HCT116 (cell line): ENCODE measurements at regions not wholly inside any gene's neighbourhood (a gene's known extent, or its start where the extent isn't known, plus 50 kb on each side); places are given as distances from the start of the nearest gene placed in this dataset.

Source experiments
- ATAC-seq: fragments of 200-7000 bp; cut with Tn5 transposase; 2 replicates; pipeline ENCODE4 v1.9.1; 2020; ENCODE audit warnings: mild to moderate bottlenecking, moderate library complexity
- BruUV-seq: library from RNA; stranded (reverse); fragments of 400-500 nt; replicated peaks from 2 replicates; lab custom pipeline; 2021; lab: Mats Ljungman, UMichigan
- CTCF ChIA-PET: fragments of 300-600 bp; sonication (Branson Sonifier 250); formaldehyde crosslinking; loops from one replicate; lab custom pipeline; 2021; ENCODE audit warnings: antibody characterized with exemption; lab: Charles Lee
- POLR2A ChIA-PET: fragments of 300-600, 350-600 bp; sonication (Branson Sonifier 250); formaldehyde crosslinking; loops from one replicate; lab custom pipeline; 2021; ENCODE audit warnings: antibody characterized with exemption; lab: Charles Lee
- RAD21 ChIA-PET, 2 experiments: fragments of 300-600 bp; sonication (Branson Sonifier 250); formaldehyde crosslinking; loops; one replicate each; lab custom pipeline; 2023; ENCODE audit warnings: low total read pairs in 2 of 2; ENCODE audit not compliant: uncharacterized antibody in 2 of 2, unreplicated experiment in 2 of 2, low non-redundant PET in 1 of 2; lab: Charles Lee
- DNase-seq: peaks from one replicate; pipeline ENCODE4 v3.0.0-alpha.2; 2010; ENCODE audit warnings: low read depth, low spot score
- H2AFZ ChIP-seq: fragments of 200-600 bp; shearing (Covaris generic), sonication (generic); 2 replicates; pipeline ENCODE4 v1.6.1; 2017; ENCODE audit warnings: low read depth, mixed run types, mixed read lengths, antibody characterized with exemption, low read length; ENCODE audit not compliant: poor library complexity, severe bottlenecking
- H3K27ac ChIP-seq: 2 replicates; pipeline ENCODE4 v1.5.1; 2012; ENCODE audit warnings: low read depth, low read length
- H3K27me3 ChIP-seq: fragments of 200-600 bp; sonication (generic); 2 replicates; pipeline ENCODE4 v1.6.1; 2016; ENCODE audit warnings: mixed run types, low read length, mixed read lengths; ENCODE audit not compliant: insufficient read depth
- H3K36me3 ChIP-seq, 2 experiments: fragments of 200-500 bp in 1 of 2; fragments of 200-600 bp in 1 of 2; sonication (Bioruptor generic) in 1 of 2; sonication (generic) in 1 of 2; 2 replicates each; pipeline versions ENCODE4 v1.5.1 to v1.6.1; 2014 to 2016; ENCODE audit warnings: low read length in 2 of 2, inconsistent platforms in 1 of 2, mixed read lengths in 1 of 2, mixed run types in 1 of 2; ENCODE audit not compliant: insufficient read depth in 2 of 2, control insufficient read depth in 1 of 2
- H3K4me1 ChIP-seq, 2 experiments: fragments of 200-600 bp in 1 of 2; sonication (generic) in 1 of 2; 2 replicates each; pipeline versions ENCODE4 v1.5.1 to v1.6.1; 2012 to 2017; ENCODE audit warnings: low read length in 2 of 2, inconsistent platforms in 1 of 2, mild to moderate bottlenecking in 1 of 2, mixed read lengths in 1 of 2, mixed run types in 1 of 2, moderate library complexity in 1 of 2; ENCODE audit not compliant: insufficient read depth in 2 of 2, control insufficient read depth in 1 of 2
- H3K4me2 ChIP-seq: fragments of 200-600 bp; sonication (generic); 2 replicates; pipeline ENCODE4 v1.6.1; 2017; ENCODE audit warnings: mixed run types, low read length, mixed read lengths
- H3K4me3 ChIP-seq, 2 experiments: fragments of 200-600 bp in 1 of 2; sonication (generic) in 1 of 2; replicated peaks in 1 of 2; 2 replicates each; pipeline ENCODE4 v1.5.1; 2011 to 2016; ENCODE audit warnings: low read length in 2 of 2, control low read depth in 1 of 2, low read depth in 1 of 2, mild to moderate bottlenecking in 1 of 2, mixed read lengths in 1 of 2, mixed run types in 1 of 2
- H3K79me2 ChIP-seq: fragments of 200-600 bp; sonication (generic); 2 replicates; pipeline ENCODE4 v1.6.1; 2017; ENCODE audit warnings: mild to moderate bottlenecking, mixed run types, low read length, moderate library complexity, mixed read lengths; ENCODE audit not compliant: insufficient read depth
- H3K9ac ChIP-seq: fragments of 200-600 bp; sonication (generic); 2 replicates; pipeline ENCODE4 v1.6.1; 2016; ENCODE audit warnings: low read length, mixed read lengths
- H3K9me2 ChIP-seq: fragments of 200-600 bp; sonication (generic), shearing (Covaris generic); 2 replicates; pipeline ENCODE4 v1.6.1; 2017; ENCODE audit warnings: mixed run types, mild to moderate bottlenecking, moderate library complexity; ENCODE audit not compliant: insufficient read depth
- H3K9me3 ChIP-seq, 2 experiments: fragments of 200-500 bp in 1 of 2; fragments of 200-600 bp in 1 of 2; sonication (Bioruptor generic) in 1 of 2; sonication (generic) in 1 of 2; 2 replicates each; pipeline ENCODE4 v1.6.1; 2014 to 2017; ENCODE audit warnings: low read length in 2 of 2, mixed read lengths in 2 of 2, inconsistent platforms in 1 of 2, low read depth in 1 of 2, mild to moderate bottlenecking in 1 of 2, mixed run types in 1 of 2, moderate library complexity in 1 of 2; ENCODE audit not compliant: control insufficient read depth in 1 of 2, insufficient read depth in 1 of 2
- H4K20me1 ChIP-seq: fragments of 200-600 bp; sonication (generic), shearing (Covaris generic); 2 replicates; pipeline ENCODE4 v1.6.1; 2017; ENCODE audit warnings: mixed run types, mild to moderate bottlenecking, moderate library complexity; ENCODE audit not compliant: insufficient read depth
- CBX3 ChIP-seq: IDR thresholded peaks from 2 replicates; pipeline ENCODE4 v1.6.1; 2012; ENCODE audit warnings: low read depth
- EZH2 ChIP-seq: fragments of 200-600 bp; sonication (generic); IDR thresholded peaks from 2 replicates; pipeline ENCODE4 v1.6.1; 2017; ENCODE audit warnings: antibody characterized with exemption, mixed run types
- JUND ChIP-seq: IDR thresholded peaks from 2 replicates; pipeline ENCODE4 v1.6.1; 2012
- SIN3A ChIP-seq: IDR thresholded peaks from 2 replicates; pipeline ENCODE4 v1.6.1; 2012; ENCODE audit warnings: low read depth
- SP1 ChIP-seq: IDR thresholded peaks from 2 replicates; pipeline ENCODE4 v1.6.1; 2012; ENCODE audit warnings: low read depth
- SRF ChIP-seq: IDR thresholded peaks from 2 replicates; pipeline ENCODE4 v1.6.1; 2012; ENCODE audit warnings: low read depth
- YY1 ChIP-seq: IDR thresholded peaks from 2 replicates; pipeline ENCODE4 v1.6.1; 2011; ENCODE audit warnings: low read length, low read depth, moderate library complexity, mild to moderate bottlenecking; ENCODE audit not compliant: insufficient replicate concordance; ENCODE audit errors: extremely low read depth
- ZBTB33 ChIP-seq: IDR thresholded peaks from 2 replicates; pipeline ENCODE4 v1.6.1; 2011; ENCODE audit warnings: mild to moderate bottlenecking, low read length, moderate library complexity; ENCODE audit not compliant: insufficient replicate concordance; ENCODE audit errors: extremely low read depth
- ZNF274 ChIP-seq: fragments of 200-500 bp; sonication (Bioruptor generic); IDR thresholded peaks from 2 replicates; pipeline ENCODE4 v1.6.1; 2014; ENCODE audit warnings: mild to moderate bottlenecking, low read depth, low read length, inconsistent platforms
- intact Hi-C: fragments of 100-400 bp; cut with micrococcal nuclease; formaldehyde crosslinking; loops from 2 replicates; pipeline ENCODE4 v1.10.0; 2022
- TF ChIP-seq, protein P1 (sequence below): IDR thresholded peaks from 2 replicates; pipeline ENCODE4 v1.6.1; 2012; ENCODE audit warnings: low read depth

DNA sequence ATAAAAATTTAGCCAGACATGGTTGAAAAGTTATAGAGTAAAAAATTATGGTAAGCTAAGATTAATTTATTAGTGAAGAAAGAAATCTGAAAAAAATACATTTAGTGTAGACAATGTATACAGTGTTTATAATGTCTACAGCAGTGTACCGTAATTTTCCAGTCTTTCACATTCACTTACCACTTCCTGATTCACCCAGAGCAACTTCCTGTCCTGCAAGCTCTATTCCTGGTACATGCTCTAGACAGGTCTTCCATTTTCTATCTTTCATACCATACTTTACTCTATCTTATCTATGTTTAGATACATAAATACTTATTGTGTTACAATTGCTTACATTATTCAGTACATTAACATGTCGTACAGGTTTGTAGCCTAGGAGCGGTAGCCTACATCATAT, 1387.8 kb upstream of the ATXN8OS start:
- intact Hi-C loops, result no loop called here
- H3K4me2 ChIP-seq, result no peak overlapping the region
- H4K20me1 ChIP-seq, result no peaks in the 10 kb centered on the region
- peak overlapping the region; percentile 35 for H2AFZ ChIP-seq
- TF ChIP-seq CBX3, result no peak
- TF ChIP-seq ZBTB33, result no peak
- TF ChIP-seq SP1, result no peak
- TF ChIP-seq JUND, result no peak
- no peak for TF ChIP-seq SIN3A
- TF ChIP-seq ZNF274, result no peak
- no peak for TF ChIP-seq YY1
- TF ChIP-seq EZH2, result no peak
- TF ChIP-seq, protein P1, sequence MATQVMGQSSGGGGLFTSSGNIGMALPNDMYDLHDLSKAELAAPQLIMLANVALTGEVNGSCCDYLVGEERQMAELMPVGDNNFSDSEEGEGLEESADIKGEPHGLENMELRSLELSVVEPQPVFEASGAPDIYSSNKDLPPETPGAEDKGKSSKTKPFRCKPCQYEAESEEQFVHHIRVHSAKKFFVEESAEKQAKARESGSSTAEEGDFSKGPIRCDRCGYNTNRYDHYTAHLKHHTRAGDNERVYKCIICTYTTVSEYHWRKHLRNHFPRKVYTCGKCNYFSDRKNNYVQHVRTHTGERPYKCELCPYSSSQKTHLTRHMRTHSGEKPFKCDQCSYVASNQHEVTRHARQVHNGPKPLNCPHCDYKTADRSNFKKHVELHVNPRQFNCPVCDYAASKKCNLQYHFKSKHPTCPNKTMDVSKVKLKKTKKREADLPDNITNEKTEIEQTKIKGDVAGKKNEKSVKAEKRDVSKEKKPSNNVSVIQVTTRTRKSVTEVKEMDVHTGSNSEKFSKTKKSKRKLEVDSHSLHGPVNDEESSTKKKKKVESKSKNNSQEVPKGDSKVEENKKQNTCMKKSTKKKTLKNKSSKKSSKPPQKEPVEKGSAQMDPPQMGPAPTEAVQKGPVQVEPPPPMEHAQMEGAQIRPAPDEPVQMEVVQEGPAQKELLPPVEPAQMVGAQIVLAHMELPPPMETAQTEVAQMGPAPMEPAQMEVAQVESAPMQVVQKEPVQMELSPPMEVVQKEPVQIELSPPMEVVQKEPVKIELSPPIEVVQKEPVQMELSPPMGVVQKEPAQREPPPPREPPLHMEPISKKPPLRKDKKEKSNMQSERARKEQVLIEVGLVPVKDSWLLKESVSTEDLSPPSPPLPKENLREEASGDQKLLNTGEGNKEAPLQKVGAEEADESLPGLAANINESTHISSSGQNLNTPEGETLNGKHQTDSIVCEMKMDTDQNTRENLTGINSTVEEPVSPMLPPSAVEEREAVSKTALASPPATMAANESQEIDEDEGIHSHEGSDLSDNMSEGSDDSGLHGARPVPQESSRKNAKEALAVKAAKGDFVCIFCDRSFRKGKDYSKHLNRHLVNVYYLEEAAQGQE, result no peak
- TF ChIP-seq SRF, result no peak
- H3K4me1 ChIP-seq, result no peaks in the 10 kb centered on the region
- no TSS peak for BruUV-seq
- no peaks in the 10 kb centered on the region for H3K79me2 ChIP-seq
- CTCF ChIA-PET, result no interaction called here
- H3K27me3 ChIP-seq, result no peaks in the 10 kb centered on the region
- no peak overlapping the region for H3K27ac ChIP-seq
- POLR2A ChIA-PET, result no interaction called here
- no peaks in the 10 kb centered on the region; a peak in 1 of 4 replicates for H3K9me3 ChIP-seq
- no peak overlapping the region for H3K9ac ChIP-seq
- ATAC-seq (no peak), DNase-seq (no peak)
- no peak overlapping the region for H3K4me3 ChIP-seq
- RAD21 ChIA-PET, result no interaction called here
- H3K9me2 ChIP-seq, result no peaks in the 10 kb centered on the region
- H3K36me3 ChIP-seq, result no peaks in the 10 kb centered on the region
